ENCODE measurements at regions not wholly inside any gene's neighbourhood (a gene's known extent, or its start where the extent isn't known, plus 50 kb on each side); places are given as distances from the start of the nearest gene placed in this dataset.

DNA sequence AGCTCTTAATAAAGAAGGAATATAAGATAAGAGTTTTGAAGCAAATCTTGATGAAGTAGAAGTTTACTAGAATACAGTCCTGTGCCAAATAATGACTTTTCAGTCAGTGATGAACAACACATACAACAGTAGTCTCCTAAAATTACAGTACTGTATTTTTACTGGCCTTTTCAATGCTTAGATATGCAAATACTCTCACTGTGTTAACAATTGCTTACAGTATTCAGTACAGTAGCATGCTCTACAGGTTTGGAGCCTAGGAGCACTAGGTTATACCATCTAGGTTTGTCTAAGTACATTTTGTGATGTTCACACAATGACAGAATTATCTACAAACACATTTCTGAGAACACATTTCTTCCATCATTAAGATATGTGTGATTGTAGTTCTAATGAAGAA is 316.7 kb upstream of the KLHL1 start:
- no peak for DNase-seq (ENCODE audit: low read depth in 4 of 4, low spot score in 3 of 4)

GRCh38 chr13:70424428-70424827 is 316.2 kb upstream of the KLHL1 start:
- DNase-seq (ENCODE audit: low read depth in 4 of 4, low spot score in 3 of 4), result no peak

DNA sequence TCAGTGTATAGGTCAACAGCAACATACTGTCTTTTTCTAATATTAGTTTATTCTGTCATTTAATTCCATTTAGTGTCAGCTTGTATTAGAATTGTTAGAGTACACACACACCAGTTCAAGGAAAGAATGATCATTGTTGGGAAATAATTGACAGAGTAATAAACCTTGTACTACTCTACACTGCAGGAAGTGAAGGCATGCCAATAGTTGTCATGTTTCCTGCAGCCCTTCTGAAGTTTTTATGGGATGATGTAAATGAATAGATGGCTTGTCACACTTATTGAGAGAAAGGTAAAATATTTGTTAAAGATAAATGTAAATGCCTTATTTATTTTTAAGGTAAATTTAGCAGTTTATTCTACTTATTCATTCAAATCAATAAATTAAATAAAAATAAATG is 306.9 kb upstream of the KLHL1 start:
- DNase-seq (ENCODE audit: low read depth in 4 of 4, low spot score in 3 of 4), result no peak

DNA sequence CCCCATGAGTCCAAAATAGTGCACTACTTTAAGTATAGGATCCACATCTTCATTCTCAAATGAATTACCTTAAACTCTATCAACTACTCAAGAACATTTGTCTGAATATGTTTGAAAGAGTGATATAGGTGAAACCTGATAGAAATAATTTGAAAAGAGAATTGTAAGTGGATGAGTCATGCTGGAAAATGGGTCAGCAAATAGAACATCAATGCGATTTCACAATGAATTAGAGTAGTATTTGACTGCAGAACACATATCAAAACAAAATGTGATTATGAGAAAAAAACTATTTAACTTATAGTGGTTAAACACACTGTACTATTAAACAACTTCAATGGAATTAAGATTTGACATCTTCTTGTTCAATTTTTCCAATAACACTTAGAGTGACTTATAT is 300.6 kb upstream of the KLHL1 start:
- no peak for DNase-seq (ENCODE audit: low read depth in 4 of 4, low spot score in 3 of 4)

GRCh38 chr13:70407486-70407885 is 299.2 kb upstream of the KLHL1 start:
- DNase-seq (ENCODE audit: low read depth in 4 of 4, low spot score in 3 of 4), result no peak

DNA sequence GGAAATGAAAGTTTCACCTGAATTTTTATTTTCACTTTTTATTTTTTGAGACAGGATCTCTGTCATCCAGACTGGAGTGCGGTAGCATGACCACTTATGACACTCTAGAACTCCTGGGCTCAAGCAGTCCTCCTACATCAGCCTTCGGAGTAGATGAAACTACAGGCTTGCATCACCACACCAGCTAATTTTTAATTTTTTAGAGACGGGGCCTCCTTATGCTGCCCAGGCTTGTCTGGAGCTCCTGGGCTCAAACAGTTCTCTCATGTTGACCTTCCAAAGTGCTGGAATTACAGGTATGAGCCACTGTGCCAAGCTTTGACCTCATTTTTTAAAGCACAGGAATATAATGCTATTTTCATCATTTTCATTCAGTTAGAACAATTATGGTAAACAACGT is 297.0 kb upstream of the KLHL1 start:
- DNase-seq (ENCODE audit: low read depth in 4 of 4, low spot score in 3 of 4), result no peak

DNA sequence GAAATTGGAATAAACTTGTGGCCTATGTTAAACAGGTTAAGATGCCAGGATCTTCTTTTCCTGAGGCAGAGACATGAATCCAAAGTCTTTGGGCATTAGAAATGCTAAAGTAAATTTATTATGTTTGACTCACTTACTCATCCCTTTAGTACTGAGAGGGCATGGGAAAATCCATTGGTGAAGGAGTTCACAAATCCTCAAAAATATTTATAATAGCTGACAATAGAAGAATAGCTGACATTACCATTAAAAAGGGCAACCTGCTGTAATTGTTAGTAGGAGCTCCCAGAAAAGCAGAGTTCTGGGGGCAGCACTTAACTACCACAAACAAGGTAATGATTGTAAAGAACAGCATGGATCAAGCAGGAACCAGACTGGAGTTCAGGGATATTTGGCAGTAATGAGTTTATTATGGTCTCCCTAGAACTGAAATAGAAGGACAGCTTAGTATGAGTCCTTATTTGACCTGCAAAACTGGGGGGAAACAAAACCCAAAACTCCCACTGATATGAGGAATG is 285.8 kb upstream of the KLHL1 start:
- DNase-seq (ENCODE audit: low read depth in 4 of 4, low spot score in 3 of 4), result no peak

- DNase-seq (ENCODE audit: low read depth in 4 of 4, low spot score in 3 of 4), result no peak
These were observed 283.4 kb upstream of the KLHL1 start for GRCh38 chr13:70391678-70392077.

DNA sequence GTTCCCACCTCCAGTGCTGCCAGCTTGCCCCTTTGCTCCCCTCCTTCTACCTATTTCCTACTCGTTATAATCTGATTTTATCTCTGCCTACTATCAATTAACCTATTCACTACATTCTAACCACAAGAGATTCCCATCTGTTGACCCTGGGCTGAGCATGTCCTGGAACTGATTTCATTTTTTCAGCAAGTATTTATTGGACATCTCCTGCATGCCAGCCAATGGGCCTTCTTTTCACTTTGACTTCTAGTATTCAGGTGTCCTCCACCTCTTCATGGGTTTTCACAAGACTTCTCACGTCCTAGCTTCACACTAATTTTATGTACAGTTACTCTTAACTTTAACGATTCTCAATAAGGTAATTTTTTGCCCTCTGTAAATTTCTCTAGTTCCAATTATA is 282.7 kb upstream of the KLHL1 start:
- no peak for DNase-seq (ENCODE audit: low read depth in 4 of 4, low spot score in 3 of 4)

DNA sequence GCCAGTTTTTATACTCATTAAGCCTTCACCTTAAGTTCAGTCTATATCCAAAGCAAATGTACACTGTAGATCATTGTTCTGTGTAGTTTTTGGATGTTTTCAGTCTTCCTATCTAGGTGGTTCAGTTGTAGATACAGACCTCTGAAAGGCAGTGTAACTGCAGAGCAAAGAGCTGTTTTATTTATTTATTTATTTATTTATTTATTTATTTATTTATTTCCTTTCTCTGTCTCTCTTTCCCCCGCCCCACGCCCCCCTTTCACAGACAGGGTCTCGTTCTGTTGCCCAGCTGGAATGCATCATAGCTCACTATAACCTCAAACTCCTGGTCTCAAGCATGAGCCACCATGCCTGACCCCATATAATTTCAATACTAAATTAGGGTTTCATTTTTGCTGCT is 281.8 kb upstream of the KLHL1 start:
- DNase-seq (ENCODE audit: low read depth in 4 of 4, low spot score in 3 of 4), result no peak

DNA sequence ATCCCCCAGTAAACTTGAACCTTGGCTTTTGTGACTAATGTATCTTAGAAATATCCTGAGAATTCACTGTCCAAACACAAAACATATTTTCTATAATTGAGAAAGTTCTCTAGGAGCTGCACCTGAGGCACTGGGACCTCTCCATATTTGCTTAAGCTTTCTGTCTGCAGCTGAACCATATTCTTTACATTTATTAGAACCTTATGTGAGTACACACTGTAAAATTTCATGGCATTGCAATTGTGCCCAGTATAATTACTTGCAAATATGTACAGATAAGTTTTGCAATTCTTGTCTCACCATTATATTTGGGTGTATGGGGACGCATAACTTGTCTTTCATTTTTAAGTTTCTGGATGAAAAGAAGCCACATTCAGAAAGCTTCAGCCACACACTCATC is 280.7 kb upstream of the KLHL1 start:
- no peak for DNase-seq (ENCODE audit: low read depth in 4 of 4, low spot score in 3 of 4)

GRCh38 chr13:70386919-70387318 is 278.7 kb upstream of the KLHL1 start:
- no peak for DNase-seq (ENCODE audit: low read depth in 4 of 4, low spot score in 3 of 4)

DNA sequence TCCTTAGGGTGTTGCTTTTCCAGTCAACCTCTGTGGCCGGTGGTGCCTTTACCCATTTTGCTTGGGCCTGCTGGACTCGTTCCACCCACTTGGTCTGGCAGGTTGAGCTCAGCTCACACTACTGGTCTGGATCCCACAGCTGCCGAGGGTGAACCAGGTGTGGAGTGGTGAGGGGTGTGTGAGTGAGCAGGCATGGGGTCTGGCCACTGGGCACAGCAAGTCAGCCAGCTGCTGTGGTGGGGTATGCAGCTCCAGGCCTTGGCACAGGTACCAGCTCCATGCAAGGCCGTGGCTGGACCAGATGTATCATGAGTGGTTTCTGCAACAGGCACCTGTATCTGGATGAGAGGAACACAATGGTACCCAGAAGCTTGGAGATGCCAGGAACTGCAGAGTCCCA is 277.6 kb upstream of the KLHL1 start:
- DNase-seq (ENCODE audit: low read depth in 4 of 4, low spot score in 3 of 4), result no peak

DNA sequence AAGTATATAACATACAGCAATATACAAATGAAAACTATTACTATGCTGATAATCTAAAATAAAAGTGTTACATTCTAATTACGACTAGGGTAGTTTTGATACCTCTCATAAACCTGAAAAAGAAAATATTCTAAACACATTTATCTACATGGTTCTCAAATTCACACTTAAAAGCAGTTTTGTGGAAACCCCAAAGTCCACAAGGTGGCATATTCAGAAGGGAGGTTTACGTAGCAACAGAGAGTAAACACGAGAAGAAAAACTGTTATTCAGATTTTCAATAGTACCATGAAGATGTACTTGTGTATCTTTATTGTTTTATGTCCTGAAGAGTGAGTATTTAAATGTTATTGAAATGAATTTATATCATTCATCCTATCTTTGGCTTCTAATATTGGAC is 275.9 kb upstream of the KLHL1 start:
- no peak for DNase-seq (ENCODE audit: low read depth in 4 of 4, low spot score in 3 of 4)

DNA sequence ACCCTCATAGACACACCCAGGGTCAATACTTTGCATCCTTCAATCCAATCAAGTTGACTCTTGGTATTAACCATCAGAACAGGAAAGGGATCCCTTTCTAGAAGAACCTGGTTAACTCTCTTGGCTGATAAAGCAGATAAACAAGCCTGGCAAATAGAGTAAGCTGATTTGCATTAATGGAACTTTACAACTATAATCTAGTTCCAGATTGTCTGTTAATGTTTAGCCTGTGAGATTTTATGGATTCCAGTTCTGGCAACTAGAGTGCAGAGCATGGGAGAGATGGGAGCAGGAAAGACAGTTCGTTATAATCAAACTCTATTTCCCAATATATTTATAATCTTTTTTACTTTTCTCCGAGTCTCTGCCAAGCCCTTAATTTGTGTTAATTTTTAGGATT is 272.6 kb upstream of the KLHL1 start:
- DNase-seq (ENCODE audit: low read depth in 4 of 4, low spot score in 3 of 4), result no peak

DNA sequence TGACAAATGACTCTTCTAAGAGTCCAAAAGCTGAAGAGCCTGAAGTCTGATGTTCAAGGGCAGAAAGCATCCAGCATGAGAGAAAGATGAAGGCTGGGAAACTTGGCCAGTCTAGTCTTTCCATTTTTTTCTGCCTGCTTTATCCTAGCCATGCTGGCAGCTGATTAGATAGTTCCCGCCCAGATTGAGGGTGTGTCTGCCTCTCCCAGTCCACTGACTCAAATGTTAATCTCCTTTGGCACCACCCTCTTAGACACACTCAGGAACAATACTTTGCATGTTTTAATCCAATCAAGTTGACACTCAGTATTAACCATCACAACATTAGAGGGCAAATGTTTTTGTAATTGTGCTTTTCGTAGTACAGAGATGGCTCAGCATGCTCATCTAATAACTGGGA is 267.5 kb upstream of the KLHL1 start:
- no peak for DNase-seq (ENCODE audit: low read depth in 4 of 4, low spot score in 3 of 4)

GRCh38 chr13:70370924-70371323 is 262.7 kb upstream of the KLHL1 start:
- DNase-seq (ENCODE audit: low read depth in 4 of 4, low spot score in 3 of 4), result no peak

GRCh38 chr13:70366720-70367119 is 258.5 kb upstream of the KLHL1 start:
- no peak for DNase-seq (ENCODE audit: low read depth in 4 of 4, low spot score in 3 of 4)

GRCh38 chr13:70363991-70364390 is 255.7 kb upstream of the KLHL1 start:
- DNase-seq (ENCODE audit: low read depth in 4 of 4, low spot score in 3 of 4), result no peak

DNA sequence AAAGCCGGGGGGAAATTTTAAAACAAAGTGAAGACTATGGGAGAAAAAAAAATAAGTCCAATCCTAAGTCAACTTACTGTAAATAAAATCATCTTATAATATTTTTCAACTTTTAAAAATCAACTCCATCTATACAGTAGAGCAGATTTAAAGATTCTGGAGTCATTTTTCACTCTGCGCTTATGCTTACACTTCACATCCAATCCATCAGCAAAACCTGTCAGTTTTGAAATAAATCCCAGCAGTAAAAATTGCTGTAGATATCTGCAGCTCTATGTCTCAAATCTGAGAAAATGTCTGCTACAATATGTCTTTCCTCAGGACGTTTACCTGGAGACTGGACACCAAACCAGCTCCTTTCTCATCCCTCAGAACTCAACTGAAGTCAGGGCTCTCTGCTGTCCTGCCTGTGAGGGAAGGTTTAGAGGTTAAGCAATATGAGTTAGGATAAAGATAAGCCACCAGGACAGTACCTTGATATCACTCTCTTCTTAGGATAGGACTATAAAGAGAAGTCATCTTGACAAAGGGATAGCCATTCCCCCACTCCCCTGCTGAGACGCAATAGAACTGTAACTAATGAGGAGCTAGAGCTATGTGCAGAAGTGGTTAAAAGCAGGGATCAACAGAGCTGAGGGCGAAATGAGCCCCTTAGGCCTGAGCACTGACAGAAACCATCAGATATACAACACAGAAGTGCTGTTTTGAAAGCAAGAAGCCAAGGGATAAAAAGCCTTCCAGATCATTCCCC is 254.7 kb upstream of the KLHL1 start:
- DNase-seq (ENCODE audit: low read depth in 4 of 4, low spot score in 3 of 4), result no peak

GRCh38 chr13:70357031-70357430 is 248.8 kb upstream of the KLHL1 start:
- DNase-seq (ENCODE audit: low read depth in 4 of 4, low spot score in 3 of 4), result no peak

GRCh38 chr13:70353096-70353495 is 244.8 kb upstream of the KLHL1 start:
- DNase-seq (ENCODE audit: low read depth in 4 of 4, low spot score in 3 of 4), result no peak
